Frontal cortex (tissue), 3 donors: ENCODE measurements at regions not wholly inside any gene's neighbourhood (a gene's known extent, or its start where the extent isn't known, plus 50 kb on each side); places are given as distances from the start of the nearest gene placed in this dataset.

Experiments
- DNase-seq, 2 donors: peaks; one replicate each; pipeline ENCODE4 v3.0.0; 2012; ENCODE audit warnings: low spot score in 2 of 2
- FAIRE-seq: peaks from 2 replicates; lab custom pipeline; 2012; peaks lifted over from hg19 to GRCh38; lab: Jason Lieb, UNC
- donor health status: control.
- donor health status: control.
- donor health status: control.

- DNase-seq (no peak), FAIRE-seq (no peak)
Observed at GRCh38 chrX:69366183-69366582, 137.9 kb upstream of the NALF2 start.

- DNase-seq (no peak), FAIRE-seq (no peak)
Observed at GRCh38 chrX:69365755-69366154, 138.4 kb upstream of the NALF2 start.

- DNase-seq (no peak), FAIRE-seq (no peak)
Observed at GRCh38 chrX:69365349-69365748, 138.8 kb upstream of the NALF2 start.

GRCh38 chrX:69362856-69363255 lies 141.3 kb upstream of the NALF2 start:
- FAIRE-seq (no peak), DNase-seq (no peak)

DNA sequence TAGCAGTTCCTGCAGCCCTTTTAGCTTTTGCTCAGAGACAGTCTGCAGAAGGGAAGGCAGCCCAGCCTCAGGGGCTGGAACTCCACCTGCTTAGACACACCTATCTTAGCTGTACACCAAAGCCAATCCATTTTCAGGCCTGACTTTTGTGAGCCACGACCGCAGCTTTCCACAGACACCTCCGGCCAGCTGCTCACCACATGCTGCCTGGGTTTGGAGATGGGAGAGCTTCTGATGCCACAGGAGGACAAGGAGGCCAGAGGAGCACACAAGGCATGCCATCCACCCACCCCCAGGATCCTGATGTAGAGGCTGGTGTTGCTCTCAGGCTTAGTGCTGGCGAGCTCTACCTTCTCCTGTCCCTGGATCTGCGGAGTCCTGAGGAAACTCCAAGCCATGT lies 141.8 kb upstream of the NALF2 start:
- no peak for FAIRE-seq
- DNase-seq = no peak

- DNase-seq (no peak), FAIRE-seq (no peak)
Observed at GRCh38 chrX:69361311-69361845, 142.7 kb upstream of the NALF2 start.

DNA sequence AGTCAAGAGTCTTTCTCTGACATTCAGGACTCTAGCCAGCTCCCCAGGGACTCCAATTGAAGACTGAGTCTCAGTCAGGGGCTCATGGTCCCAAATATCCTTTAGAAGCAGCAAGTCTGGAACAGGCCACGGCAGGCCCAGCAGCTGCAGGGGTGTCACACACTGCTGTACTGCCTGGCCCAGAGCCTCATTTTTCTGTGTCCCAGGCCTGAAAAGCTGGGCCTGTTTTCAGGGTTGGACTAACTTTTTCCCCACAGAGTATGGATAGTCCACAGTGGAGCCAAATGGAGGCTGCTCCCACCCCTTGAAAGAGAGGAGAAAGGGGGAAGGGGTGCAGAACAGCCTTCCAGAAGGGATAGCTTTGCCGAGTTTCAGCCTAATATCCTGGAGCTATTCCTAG lies 146.8 kb upstream of the NALF2 start:
- FAIRE-seq (no peak), DNase-seq (no peak)

DNA sequence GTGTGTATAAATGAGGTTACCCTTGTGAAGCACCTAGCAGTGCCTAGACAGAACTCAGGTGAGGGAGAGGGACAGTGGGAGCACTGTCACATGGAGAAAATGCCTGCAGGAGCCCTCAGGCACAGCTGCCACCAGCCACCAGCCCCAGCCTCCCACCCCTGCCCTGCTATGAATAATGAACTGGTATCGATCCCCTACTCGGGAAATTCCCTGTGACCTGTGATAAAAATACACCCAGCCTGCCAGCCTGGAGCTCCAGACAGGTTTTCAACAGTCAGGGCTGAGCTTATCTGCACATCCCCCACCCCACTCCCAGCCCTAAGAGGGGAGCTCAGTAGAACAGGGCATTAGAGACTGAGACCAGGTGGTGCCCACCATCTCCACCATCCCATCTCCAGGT lies 159.6 kb upstream of the PJA1 start:
- FAIRE-seq (no peak), DNase-seq (no peak)

DNA sequence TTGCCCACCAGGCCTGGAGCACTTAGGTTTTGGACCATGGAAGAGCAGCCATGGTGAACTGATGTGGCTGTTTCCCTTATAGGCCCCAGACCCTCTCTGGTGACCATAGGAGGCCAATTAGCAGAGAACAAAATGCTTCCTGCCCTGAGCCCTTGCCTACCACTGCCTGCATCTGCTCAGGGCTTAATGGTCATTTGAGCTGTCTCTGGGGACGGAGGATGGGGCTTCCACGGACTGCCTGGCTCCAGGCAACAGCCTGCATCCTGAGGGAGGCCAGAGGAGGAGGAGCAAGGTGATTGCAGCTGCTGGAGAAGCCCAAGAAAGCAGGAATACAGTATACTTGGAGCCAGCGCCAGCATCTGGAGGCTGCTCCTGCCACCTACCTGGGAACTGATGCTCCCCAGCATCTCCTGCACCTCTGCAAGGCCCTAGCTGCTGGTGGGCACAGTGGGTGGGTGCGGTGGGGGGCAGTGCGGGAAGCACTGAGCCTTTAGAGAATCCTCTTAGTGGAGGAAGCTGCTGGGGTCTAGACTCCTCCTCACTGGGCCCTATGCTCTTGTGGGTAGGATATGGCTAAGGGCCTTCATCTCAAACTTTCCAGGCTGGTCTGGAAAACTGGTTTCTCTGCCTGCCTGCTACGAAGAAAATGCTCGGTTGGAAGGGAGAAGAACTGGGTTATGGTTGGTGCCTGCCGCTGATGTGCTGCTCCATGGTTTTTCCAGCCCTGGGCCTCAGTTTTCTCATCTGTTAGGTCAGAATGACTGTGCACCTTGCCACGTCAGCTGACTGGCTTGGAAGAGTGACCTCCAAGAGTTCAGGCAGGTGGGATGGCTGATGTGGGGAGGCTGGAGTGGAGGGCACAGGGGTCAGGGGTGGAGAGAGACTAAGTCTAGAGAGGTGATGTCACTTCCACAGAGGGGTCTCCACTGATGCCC lies 158.8 kb upstream of the PJA1 start:
- FAIRE-seq (no peak), DNase-seq (no peak)

GRCh38 chrX:69321789-69322188 lies 156.5 kb upstream of the PJA1 start:
- DNase-seq = no peak
- no peak for FAIRE-seq

DNA sequence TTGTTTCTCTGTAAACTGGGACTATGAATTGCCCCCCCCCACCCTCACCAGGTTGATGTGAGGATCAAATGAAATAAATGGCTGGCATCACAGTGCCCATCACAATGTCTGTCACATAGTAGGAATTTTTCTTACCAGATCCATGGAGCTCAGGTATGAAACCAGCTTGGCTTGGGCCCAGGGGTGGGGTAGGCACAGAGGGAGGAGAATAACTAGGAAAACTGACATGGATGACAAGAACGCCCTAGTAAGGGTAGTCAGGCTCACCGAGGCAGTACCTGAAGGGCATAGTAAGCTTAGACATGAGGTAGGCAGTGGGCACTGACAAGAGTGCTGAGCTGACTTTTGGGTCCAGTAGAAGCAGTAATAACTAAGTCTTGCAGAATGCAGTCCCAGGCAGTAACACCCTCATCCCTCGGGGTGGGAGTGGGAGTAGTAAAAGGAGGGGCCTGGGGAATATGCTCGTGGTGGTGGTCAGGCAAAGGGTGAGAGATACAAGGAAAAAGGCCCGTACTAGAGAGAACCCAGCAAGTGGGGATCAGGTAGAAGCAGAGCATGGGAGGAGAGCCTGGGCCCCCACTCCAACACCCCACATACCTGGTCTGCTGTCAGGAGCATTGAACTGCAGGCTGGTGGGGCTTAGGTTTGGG lies 155.9 kb upstream of the PJA1 start:
- no peak for FAIRE-seq

GRCh38 chrX:69320116-69320515 lies 154.9 kb upstream of the PJA1 start:
- no peak for FAIRE-seq

More for the DNA sequence above, 155.9 kb upstream of the PJA1 start:
- no peak for DNase-seq

GRCh38 chrX:69319376-69319775 lies 154.1 kb upstream of the PJA1 start:
- no peak for FAIRE-seq
- DNase-seq = no peak

More at GRCh38 chrX:69320116-69320515, 154.9 kb upstream of the PJA1 start:
- DNase-seq = no peak

GRCh38 chrX:69318651-69319340 lies 153.5 kb upstream of the PJA1 start:
- DNase-seq (no peak), FAIRE-seq (no peak)

DNA sequence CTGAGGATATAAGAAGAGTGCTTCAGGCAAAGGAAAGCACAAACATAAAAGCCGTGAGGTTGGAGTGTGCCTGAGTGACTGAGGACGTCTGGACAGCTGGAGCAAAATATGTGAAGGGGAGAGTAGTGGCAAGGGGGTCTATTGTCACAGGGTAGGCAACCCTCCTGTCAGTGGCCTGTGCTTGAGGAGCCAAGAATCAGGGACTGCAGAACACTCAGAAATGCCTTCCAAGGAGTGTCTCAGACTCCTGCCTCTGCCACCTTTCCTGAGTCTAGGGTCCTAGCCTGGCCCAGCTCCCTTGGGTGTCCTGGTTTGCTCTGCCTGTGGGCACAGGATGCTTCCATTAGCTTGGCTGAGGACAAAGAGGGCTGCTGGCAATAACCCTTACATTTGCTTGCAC lies 152.5 kb upstream of the PJA1 start:
- DNase-seq (no peak), FAIRE-seq (no peak)

- FAIRE-seq (no peak), DNase-seq (no peak)
Observed at GRCh38 chrX:69314436-69315348, 149.4 kb upstream of the PJA1 start.

DNA sequence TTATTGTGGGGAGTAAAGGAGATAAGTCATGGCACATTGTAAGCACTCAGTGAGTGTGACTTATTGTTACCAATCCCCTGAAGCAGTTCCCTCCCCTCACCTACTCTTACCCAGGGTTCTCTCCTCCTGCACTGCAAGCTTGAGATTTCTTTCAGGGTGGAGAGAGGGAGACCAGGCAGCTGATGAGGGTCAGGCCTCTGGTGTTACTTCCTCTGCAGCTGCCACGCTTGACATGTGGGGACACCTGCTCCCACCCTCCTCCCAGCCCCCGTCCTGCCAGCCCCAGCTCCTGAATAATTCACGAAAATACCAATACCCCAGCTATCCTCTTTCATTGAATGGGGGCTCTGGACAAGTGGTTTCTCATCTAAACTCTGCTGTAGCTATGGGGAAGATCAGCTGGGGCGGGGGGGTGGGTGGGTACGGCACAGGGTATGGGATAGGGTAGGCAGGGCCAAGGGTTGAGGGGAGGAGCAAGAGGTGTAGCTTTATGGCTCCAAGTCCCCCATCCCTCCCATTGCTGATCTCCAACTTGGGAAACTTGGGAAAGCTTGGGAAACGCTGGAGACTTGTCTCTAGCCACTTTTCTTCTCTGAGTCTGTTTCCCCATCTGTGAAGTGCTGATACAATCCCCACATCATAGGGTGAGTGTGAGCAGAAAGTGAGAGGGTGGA lies 148.5 kb upstream of the PJA1 start:
- DNase-seq (no peak), FAIRE-seq (no peak)

DNA sequence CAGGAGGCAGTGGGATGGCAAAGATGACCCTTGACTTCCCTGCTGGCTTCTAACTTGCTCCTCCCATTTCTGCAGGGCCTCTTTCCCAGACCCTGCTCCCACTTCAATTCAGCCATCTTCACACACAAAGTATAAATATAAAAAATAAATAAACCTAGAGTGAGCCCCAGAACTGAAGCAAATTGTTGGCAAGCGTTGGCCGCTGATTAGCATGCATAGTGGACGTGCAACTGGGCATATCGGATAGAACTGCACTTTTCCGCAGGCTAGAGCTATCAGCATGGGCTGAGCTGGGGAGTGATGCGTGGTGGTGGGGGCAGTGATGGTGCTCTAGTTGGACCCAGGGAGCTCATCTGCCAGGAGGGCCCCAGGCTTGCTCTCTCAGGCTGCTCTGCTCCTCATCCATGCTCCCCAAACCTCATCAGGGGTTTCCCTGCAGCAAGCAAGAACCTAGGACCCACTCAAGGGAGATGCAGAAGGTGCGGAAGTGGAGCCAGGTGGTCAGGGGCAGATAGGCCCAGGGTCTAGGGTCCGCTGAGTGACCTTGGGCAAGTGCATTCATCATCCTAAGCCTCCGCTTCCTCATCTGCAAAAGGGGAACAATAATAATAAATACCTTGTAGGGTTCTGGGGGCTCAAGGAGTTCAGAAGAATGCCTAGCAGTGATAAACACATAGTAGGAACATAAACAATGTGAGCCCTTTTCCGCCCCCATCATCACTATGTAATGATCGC lies 146.8 kb upstream of the PJA1 start:
- DNase-seq (no peak), FAIRE-seq (no peak)
